Heart right ventricle (tissue), 16 donors: ENCODE measurements at regions not wholly inside any gene's neighbourhood (a gene's known extent, or its start where the extent isn't known, plus 50 kb on each side); places are given as distances from the start of the nearest gene placed in this dataset.
"Not testable (repeated sequence)": the region's sequence is repeated elsewhere in the genome, so short reads cannot be mapped to it uniquely, and the experiment has no call there.

Experiments used
- ATAC-seq, 8 donors: fragments of 200-7000 bp; cut with Tn5 transposase; one replicate each; pipeline ENCODE4 v1.9.1; 2020; ENCODE audit warnings: mild to moderate bottlenecking in 8 of 8, moderate library complexity in 8 of 8, moderate number of reproducible peaks in 1 of 8
- DNase-seq, 2 donors: peaks; one replicate each; pipeline ENCODE4 v3.0.0-alpha.2; 2020
- H3K27ac ChIP-seq, 10 donors: fragments of 200-600 bp; sonication (generic) in 2 of 10; one replicate each; pipeline versions ENCODE4 v1.5.0 to v1.8.0; 2020 to 2022; ENCODE audit warnings: mild to moderate bottlenecking in 3 of 10
- H3K27me3 ChIP-seq, 7 donors: fragments of 200-600 bp; one replicate each; pipeline ENCODE4 v1.8.0; 2021 to 2022; ENCODE audit warnings: mild to moderate bottlenecking in 2 of 7
- H3K36me3 ChIP-seq, 9 donors: fragments of 200-600 bp; sonication (generic) in 1 of 9; one replicate each; pipeline versions ENCODE4 v1.5.0 to v1.8.0; 2020 to 2022; ENCODE audit warnings: mild to moderate bottlenecking in 2 of 9
- H3K4me1 ChIP-seq, 9 donors: fragments of 200-600 bp; sonication (generic) in 1 of 9; one replicate each; pipeline versions ENCODE4 v1.5.0 to v1.8.0; 2020 to 2022; ENCODE audit warnings: mild to moderate bottlenecking in 4 of 9
- H3K4me3 ChIP-seq, 10 donors: fragments of 200-600 bp; sonication (generic) in 2 of 10; one replicate each; pipeline versions ENCODE4 v1.5.0 to v1.8.0; 2020 to 2022; ENCODE audit warnings: mild to moderate bottlenecking in 7 of 10, moderate library complexity in 2 of 10
- H3K9me3 ChIP-seq, 11 donors: fragments of 200-600 bp in 10 of 11; sonication (generic) in 2 of 11; one replicate each; pipeline versions ENCODE4 v1.5.0 to v1.8.0; 2013 to 2022; ENCODE audit warnings: mild to moderate bottlenecking in 2 of 11, control low read depth in 1 of 11, moderate library complexity in 1 of 11
- WGBS, 2 donors: extraction: QIAGEN DNeasy Blood & Tissue Kit; methylation state at CpG; one replicate each; pipeline ENCODE4 v1.1.7; 2013; ENCODE audit warnings: inconsistent platforms in 1 of 2; 5-methylcytosine and 5-hydroxymethylcytosine counted together
- intact Hi-C, 10 donors: fragments of 100-400 bp; cut with DNase I; formaldehyde crosslinking; loops; one replicate each; pipeline versions ENCODE4 v1.11.1 to v1.14.2; 2022
- TF ChIP-seq, protein P1 (sequence below), 9 donors: fragments of 200-600 bp; sonication (generic) in 2 of 9; IDR thresholded peaks; one replicate each; pipeline versions ENCODE4 v1.5.0 to v1.8.0; 2021 to 2022; ENCODE audit warnings: antibody characterized with exemption in 9 of 9, mild to moderate bottlenecking in 5 of 9, moderate library complexity in 1 of 9
- donor health status: Arrhythmogenic right ventricular cardiomyopathy.
- donor health status: ischemic (EF 13 %, LVEDD 7.1; RV severe dilation, severe dysfunction).
- donor health status: healthy with polysubstance abuse.
- donor health status: DM: no; HTN: yes; CAD: no.
- donor health status: DM: no; HTN: no; CAD: no.
- donor health status: ischemic (EF 25% LVEDD 6.9; RV normal size, moderate dysfunction).
- donor health status: ischemic (EF 25% LVEDD 5.7; RV mildly dilated, moderate dysfunction).
- donor health status: healthy.
- donor health status: DM: yes; HTN: yes; CAD: no.
- donor health status: Ischemic cardiomyopathy.
- donor health status: ischemic (EF 35%, LVEDD 5.7; RV mildly dilated, moderate dysfunction).
- donor health status: nonischemic (EF 11% LVEDD 7.7; RV severe dilation, severe dysfunction).
- donor health status: DM: yes; HTN: yes; CAD: no.
- donor health status: PGD.
- donor health status: ischemic (EF 29% LVEDD 5.4; RV normal size, mild dysfunction).
- donor health status: nonischemic (EF 23%, LVEDD 6.1; RV moderate dilation, normal function).

DNA sequence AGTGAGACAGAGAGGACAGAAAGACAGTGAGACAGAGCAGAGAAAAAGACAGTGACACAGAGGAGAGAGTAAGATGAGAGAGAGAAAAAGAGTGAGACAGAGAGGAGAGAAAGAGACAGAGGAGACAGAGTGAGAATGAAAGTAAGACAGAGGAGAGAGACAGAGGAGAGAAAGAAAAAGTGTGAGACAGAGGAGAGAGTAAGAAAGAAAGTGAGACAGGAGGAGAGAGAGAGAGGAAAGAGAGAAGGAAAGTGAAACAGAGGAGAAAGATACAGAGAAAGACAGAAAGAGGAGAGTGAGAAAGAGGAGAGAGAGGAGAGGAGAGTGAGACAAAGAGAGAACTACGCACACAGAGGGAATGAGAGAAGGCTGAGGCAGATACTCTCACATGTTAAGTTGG is 411.6 kb upstream of the USP9Y start:
- Histone ChIP-seq H3K4me3 (no peak overlapping the region), H3K27ac (no peak overlapping the region), H3K9me3 (no peaks in the 10 kb centered on the region), H3K27me3 (no peaks in the 10 kb centered on the region), H3K36me3 (no peaks in the 10 kb centered on the region), H3K4me1 (no peaks in the 10 kb centered on the region)
- 67 to 100% methylated on average over 1 of the region's 1 CpG for WGBS, 2 donors
- DNase-seq (no peak), ATAC-seq (no peak)
- intact Hi-C loops, result no loop called here
- TF ChIP-seq, protein P1, sequence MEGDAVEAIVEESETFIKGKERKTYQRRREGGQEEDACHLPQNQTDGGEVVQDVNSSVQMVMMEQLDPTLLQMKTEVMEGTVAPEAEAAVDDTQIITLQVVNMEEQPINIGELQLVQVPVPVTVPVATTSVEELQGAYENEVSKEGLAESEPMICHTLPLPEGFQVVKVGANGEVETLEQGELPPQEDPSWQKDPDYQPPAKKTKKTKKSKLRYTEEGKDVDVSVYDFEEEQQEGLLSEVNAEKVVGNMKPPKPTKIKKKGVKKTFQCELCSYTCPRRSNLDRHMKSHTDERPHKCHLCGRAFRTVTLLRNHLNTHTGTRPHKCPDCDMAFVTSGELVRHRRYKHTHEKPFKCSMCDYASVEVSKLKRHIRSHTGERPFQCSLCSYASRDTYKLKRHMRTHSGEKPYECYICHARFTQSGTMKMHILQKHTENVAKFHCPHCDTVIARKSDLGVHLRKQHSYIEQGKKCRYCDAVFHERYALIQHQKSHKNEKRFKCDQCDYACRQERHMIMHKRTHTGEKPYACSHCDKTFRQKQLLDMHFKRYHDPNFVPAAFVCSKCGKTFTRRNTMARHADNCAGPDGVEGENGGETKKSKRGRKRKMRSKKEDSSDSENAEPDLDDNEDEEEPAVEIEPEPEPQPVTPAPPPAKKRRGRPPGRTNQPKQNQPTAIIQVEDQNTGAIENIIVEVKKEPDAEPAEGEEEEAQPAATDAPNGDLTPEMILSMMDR (IDR thresholded peaks at IDR 0.05), result no peak

- intact Hi-C loops, result no loop called here
- TF ChIP-seq, protein P1 (IDR thresholded peaks at IDR 0.05), result no peak
Observed at GRCh38 chrY:12292542-12292941, 408.5 kb upstream of the USP9Y start.

GRCh38 chrY:12296460-12296859 is 404.6 kb upstream of the USP9Y start:
- H3K27me3 ChIP-seq, result no peaks in the 10 kb centered on the region
- no peaks in the 10 kb centered on the region for H3K4me1 ChIP-seq
- DNase-seq (no peak), ATAC-seq (no peak)
- intact Hi-C loops, result no loop called here
- TF ChIP-seq, protein P1 (IDR thresholded peaks at IDR 0.05), result no peak
- no peak overlapping the region for H3K4me3 ChIP-seq
- WGBS, 2 donors, result 89 to 100% methylated on average over 1 of the region's 1 CpG
- H3K9me3 ChIP-seq, result no peaks in the 10 kb centered on the region
- no peak overlapping the region for H3K27ac ChIP-seq
- no peaks in the 10 kb centered on the region for H3K36me3 ChIP-seq

More at GRCh38 chrY:12292542-12292941, 408.5 kb upstream of the USP9Y start:
- Histone ChIP-seq H3K9me3 (no peaks in the 10 kb centered on the region), H3K27ac (no peak overlapping the region), H3K36me3 (no peaks in the 10 kb centered on the region), H3K4me3 (no peak overlapping the region), H3K27me3 (no peaks in the 10 kb centered on the region), H3K4me1 (no peaks in the 10 kb centered on the region)
- DNase-seq (no peak), ATAC-seq (no peak)

DNA sequence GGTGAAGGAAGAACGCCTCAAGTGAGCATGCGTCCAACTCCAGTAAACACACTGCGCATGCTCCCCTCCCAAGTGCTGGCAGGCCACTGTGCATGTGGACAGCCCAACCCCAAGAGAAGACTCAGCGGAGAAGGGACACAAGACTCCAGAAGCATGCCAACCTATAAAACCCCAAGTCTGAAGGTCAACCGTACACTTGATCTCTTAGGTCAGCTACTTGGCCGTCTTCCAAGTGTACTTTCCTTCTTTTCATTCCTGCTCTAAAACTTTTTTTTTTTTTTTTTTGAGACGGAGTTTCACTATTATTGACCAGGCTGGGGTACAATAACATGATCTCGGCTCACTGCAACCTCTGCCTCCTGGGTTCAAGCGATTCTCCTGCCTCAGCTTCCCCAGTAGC is 401.2 kb upstream of the USP9Y start:
- H3K36me3 ChIP-seq, H3K4me3 ChIP-seq, DNase-seq, H3K4me1 ChIP-seq, H3K9me3 ChIP-seq, H3K27me3 ChIP-seq, ATAC-seq, H3K27ac ChIP-seq, intact Hi-C loops: not testable (repeated sequence)
- WGBS, 2 donors, result 67 to 82% methylated on average over 7 to 9 of the region's 9 CpGs

DNA sequence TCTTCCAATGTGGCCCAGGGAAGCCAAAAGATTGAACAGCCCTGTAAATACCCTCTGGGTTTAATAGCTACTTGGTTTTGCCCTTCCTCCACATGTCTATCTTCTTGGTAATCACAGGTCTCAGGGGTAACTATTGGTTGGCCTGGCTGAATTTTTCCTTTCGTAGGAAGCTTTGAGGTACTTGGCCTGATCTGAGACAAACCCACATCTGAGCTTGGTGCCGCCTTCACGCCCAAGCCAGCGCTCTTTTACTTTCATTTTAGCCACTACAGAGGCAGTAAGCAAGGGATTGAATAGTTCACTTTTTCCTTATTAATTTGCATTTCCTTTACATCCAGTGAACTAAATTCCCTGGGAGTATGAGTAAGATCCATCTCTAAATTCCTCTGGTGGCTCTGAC is 397.6 kb upstream of the USP9Y start:
- Histone ChIP-seq H3K36me3 (no peaks in the 10 kb centered on the region), H3K4me3 (no peak overlapping the region), H3K27me3 (no peaks in the 10 kb centered on the region), H3K4me1 (no peaks in the 10 kb centered on the region), H3K9me3 (no peaks in the 10 kb centered on the region), H3K27ac (no peak overlapping the region)
- WGBS, 2 donors, result 83 to 84% methylated on average over 4 of the region's 4 CpGs
- intact Hi-C loops, result no loop called here
- ATAC-seq, result no peak
- DNase-seq, result no peak
- TF ChIP-seq, protein P1 (IDR thresholded peaks at IDR 0.05), result no peak
